Sigmoid colon (tissue), 6 donors: ENCODE measurements at regions not wholly inside any gene's neighbourhood (a gene's known extent, or its start where the extent isn't known, plus 50 kb on each side); places are given as distances from the start of the nearest gene placed in this dataset.

Source experiments
- DNase-seq: peaks from one replicate; pipeline ENCODE4 v3.0.0-alpha.2; 2019
- H3K27ac ChIP-seq, 4 donors: fragments of 200-600 bp; sonication (generic); one replicate each; pipeline ENCODE4 v1.5.1; 2016 to 2019; ENCODE audit warnings: mild to moderate bottlenecking in 1 of 4
- H3K27me3 ChIP-seq, 3 donors: fragments of 200-600 bp; sonication (generic); one replicate each; pipeline ENCODE4 v1.5.1; 2019; ENCODE audit warnings: mild to moderate bottlenecking in 1 of 3
- H3K36me3 ChIP-seq, 4 donors: fragments of 200-600 bp; sonication (generic); one replicate each; pipeline ENCODE4 v1.5.1; 2016 to 2019
- H3K4me1 ChIP-seq, 4 donors: fragments of 200-600 bp; sonication (generic); one replicate each; pipeline ENCODE4 v1.5.1; 2017 to 2019
- H3K4me3 ChIP-seq, 4 donors: fragments of 200-600 bp; sonication (generic); one replicate each; pipeline ENCODE4 v1.5.1; 2017 to 2019; ENCODE audit warnings: mild to moderate bottlenecking in 2 of 4, moderate library complexity in 1 of 4
- H3K9me3 ChIP-seq, 4 donors: fragments of 200-600 bp in 3 of 4; sonication (generic) in 3 of 4; one replicate each; pipeline versions ENCODE4 v1.5.1 to v1.6.1; 2013 to 2019
- CTCF ChIP-seq, 4 experiments: fragments of 450-650 bp in 3 of 4; fragments of 200-600 bp in 1 of 4; IDR thresholded peaks; one replicate each; pipeline ENCODE4 v1.5.1; 2016 to 2019; ENCODE audit warnings: antibody characterized with exemption in 4 of 4, mild to moderate bottlenecking in 3 of 4, moderate library complexity in 2 of 4
- EP300 ChIP-seq, 4 donors: sonication (generic); formaldehyde crosslinking; IDR thresholded peaks; one replicate each; pipeline ENCODE4 v1.6.1; 2017; ENCODE audit warnings: antibody characterized with exemption in 4 of 4
- POLR2A ChIP-seq, 2 donors: fragments of 450-650 bp; IDR thresholded peaks; one replicate each; pipeline ENCODE4 v1.6.1; 2016; ENCODE audit warnings: antibody characterized with exemption in 2 of 2, mild to moderate bottlenecking in 2 of 2, moderate library complexity in 2 of 2
- POLR2AphosphoS5 ChIP-seq, 4 donors: sonication (generic); formaldehyde crosslinking; IDR thresholded peaks; one replicate each; pipeline ENCODE4 v1.6.1; 2017; ENCODE audit warnings: antibody characterized with exemption in 4 of 4
- WGBS, 2 donors: extraction: QIAGEN DNeasy Blood & Tissue Kit; methylation state at CpG; one replicate each; pipeline ENCODE4 v1.1.7; 2013; 5-methylcytosine and 5-hydroxymethylcytosine counted together
- intact Hi-C: fragments of 100-400 bp; cut with DNase I; formaldehyde crosslinking; loops from one replicate; pipeline ENCODE4 v1.15.1; 2023
- donor health status: healthy with polysubstance abuse.
- donor health status: healthy.

GRCh38 chr3:107242579-107242978 is 134.7 kb upstream of the CCDC54 start:
- no peaks in the 10 kb centered on the region for H3K27me3 ChIP-seq
- H3K4me1 ChIP-seq = peaks cover 0 to 39% (median 12%) of the 10 kb centered on the region in 4 donors
- H3K36me3 ChIP-seq = peaks cover 0 to 19% (median 0%) of the 10 kb centered on the region in 4 donors
- 77 to 85% methylated on average over 8 of the region's 8 CpGs for WGBS, 2 donors
- no peaks in the 10 kb centered on the region for H3K9me3 ChIP-seq
- DNase-seq = no peak
- H3K27ac ChIP-seq = no peak overlapping the region
- TF ChIP-seq POLR2AphosphoS5 (IDR thresholded peaks at IDR 0.05) (no peak), EP300 (IDR thresholded peaks at IDR 0.05) (no peak), POLR2A (IDR thresholded peaks at IDR 0.05) (no peak), CTCF (IDR thresholded peaks at IDR 0.05) (no peak)
- intact Hi-C loops = loop anchor here (10.0 kb wide), 1 partner anchor 982 kb away; the partner anchor contains the start of gene IFT57
- H3K4me3 ChIP-seq = peak overlapping the region in 1 of 4 donors; percentile 0

DNA sequence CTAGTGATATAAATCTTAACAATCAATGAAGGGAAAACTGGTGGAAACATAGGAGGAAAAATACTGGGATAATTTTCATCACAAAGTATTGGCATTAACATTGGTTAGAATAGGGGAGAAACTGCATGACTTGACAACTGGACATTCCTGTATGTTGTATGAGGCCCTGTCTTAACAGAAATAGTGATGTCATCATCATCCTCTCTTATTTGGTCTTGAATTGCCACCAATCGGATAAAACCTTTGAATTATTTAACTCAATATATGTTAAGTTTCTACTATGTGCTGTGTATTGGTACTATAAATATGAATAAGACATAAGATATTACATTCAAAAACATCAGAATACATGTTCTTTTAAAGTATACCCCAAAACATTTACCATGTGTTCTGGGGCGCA is 130.1 kb upstream of the CCDC54 start:
- DNase-seq = no peak
- TF ChIP-seq CTCF (IDR thresholded peaks at IDR 0.05) (no peak), EP300 (IDR thresholded peaks at IDR 0.05) (no peak), POLR2A (IDR thresholded peaks at IDR 0.05) (no peak)
- no peak overlapping the region for H3K4me3 ChIP-seq
- H3K4me1 ChIP-seq = peaks cover 0 to 20% (median 4%) of the 10 kb centered on the region in 4 donors
- no peaks in the 10 kb centered on the region for H3K27me3 ChIP-seq
- intact Hi-C loops = loop anchor here (10.0 kb wide), 1 partner anchor 978 kb away; the partner anchor contains the start of gene IFT57
- H3K9me3 ChIP-seq = no peaks in the 10 kb centered on the region
- WGBS, 2 donors = 94 to 96% methylated on average over 2 of the region's 2 CpGs
- no peak overlapping the region for H3K27ac ChIP-seq
- H3K36me3 ChIP-seq = peaks cover 0 to 42% (median 0%) of the 10 kb centered on the region in 4 donors

DNA sequence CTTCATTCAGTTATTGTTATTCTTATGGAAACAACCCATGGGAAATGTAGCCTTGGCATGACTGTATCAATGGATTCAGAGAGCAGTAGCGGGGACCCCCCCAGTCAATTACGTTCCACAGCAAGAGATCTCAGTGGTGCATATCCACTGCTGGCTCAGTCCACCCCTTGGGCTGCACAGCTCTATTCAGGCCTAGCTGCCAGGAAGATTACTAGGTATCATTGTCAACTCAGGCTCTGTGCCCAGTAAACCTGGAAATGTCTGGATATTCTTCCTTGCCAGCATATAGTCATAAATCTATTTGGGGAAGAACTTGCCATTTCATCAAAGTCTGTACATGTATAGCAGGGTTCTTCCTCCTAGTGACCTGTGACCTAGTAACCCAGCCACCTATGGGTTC is 128.1 kb upstream of the CCDC54 start:
- TF ChIP-seq EP300 (IDR thresholded peaks at IDR 0.05) = no peak
- TF ChIP-seq POLR2AphosphoS5 (IDR thresholded peaks at IDR 0.05) = no peak
- TF ChIP-seq POLR2A (IDR thresholded peaks at IDR 0.05) = no peak
- TF ChIP-seq CTCF (IDR thresholded peaks at IDR 0.05) = no peak
- Histone ChIP-seq H3K9me3 (no peaks in the 10 kb centered on the region), H3K4me3 (no peak overlapping the region), H3K27ac (no peak overlapping the region), H3K4me1 (peaks cover 0 to 4% (median 0%) of the 10 kb centered on the region in 4 donors), H3K27me3 (no peaks in the 10 kb centered on the region), H3K36me3 (peaks cover 0 to 42% (median 0%) of the 10 kb centered on the region in 4 donors)
- DNase-seq = no peak
- 96 to 99% methylated on average over 2 of the region's 2 CpGs for WGBS, 2 donors
- intact Hi-C loops = loop anchor here (10.0 kb wide), 1 partner anchor 976 kb away; the partner anchor contains the start of gene IFT57

DNA sequence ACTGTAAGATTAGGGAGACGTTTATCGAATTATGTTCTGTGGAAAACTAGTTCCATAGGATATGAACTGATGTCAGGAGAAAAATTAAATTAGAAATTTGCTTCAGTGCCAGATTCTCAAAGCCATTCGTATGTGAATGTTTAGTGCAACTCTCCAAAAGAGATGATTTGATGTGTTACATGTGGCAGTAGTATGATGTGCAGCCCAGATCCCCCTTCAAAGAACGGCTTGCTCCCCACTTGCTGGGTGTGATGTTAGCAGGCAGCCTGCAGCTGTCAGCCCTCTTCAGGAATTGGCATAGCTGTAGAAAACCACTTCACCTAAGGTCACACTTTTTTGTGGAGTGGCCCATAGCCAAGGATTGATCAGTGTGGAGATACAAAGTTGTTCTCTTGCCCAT is 127.0 kb upstream of the CCDC54 start:
- intact Hi-C loops = no loop called here
- no peak overlapping the region for H3K4me3 ChIP-seq

More for the DNA sequence above, 127.0 kb upstream of the CCDC54 start:
- no peak for DNase-seq
- WGBS, 2 donors = 88 to 93% methylated on average over 4 of the region's 4 CpGs
- Histone ChIP-seq H3K27me3 (no peaks in the 10 kb centered on the region), H3K27ac (no peak overlapping the region), H3K4me1 (no peaks in the 10 kb centered on the region), H3K36me3 (peaks cover 0 to 42% (median 0%) of the 10 kb centered on the region in 4 donors), H3K9me3 (no peaks in the 10 kb centered on the region)
- TF ChIP-seq CTCF (IDR thresholded peaks at IDR 0.05) = no peak
- TF ChIP-seq EP300 (IDR thresholded peaks at IDR 0.05) = no peak
- no peak for TF ChIP-seq POLR2A (IDR thresholded peaks at IDR 0.05)
- TF ChIP-seq POLR2AphosphoS5 (IDR thresholded peaks at IDR 0.05) = no peak
